Urinary bladder (tissue), 3 donors: ENCODE measurements at regions not wholly inside any gene's neighbourhood (a gene's known extent, or its start where the extent isn't known, plus 50 kb on each side); places are given as distances from the start of the nearest gene placed in this dataset.

Source experiments
- DNase-seq: peaks from one replicate; pipeline ENCODE4 v3.0.0-alpha.2; 2015; ENCODE audit errors: extremely low spot score
- H3K27ac ChIP-seq: one replicate; pipeline ENCODE4 v1.5.1; 2013; ENCODE audit warnings: low read depth, mild to moderate bottlenecking, moderate library complexity
- H3K36me3 ChIP-seq: one replicate; pipeline ENCODE4 v1.6.1; 2013; ENCODE audit warnings: mild to moderate bottlenecking, moderate library complexity; ENCODE audit not compliant: insufficient read depth
- H3K4me1 ChIP-seq: one replicate; pipeline ENCODE4 v1.6.1; 2013; ENCODE audit warnings: mild to moderate bottlenecking, moderate library complexity; ENCODE audit not compliant: insufficient read depth
- H3K4me3 ChIP-seq: one replicate; pipeline ENCODE4 v1.5.1; 2013; ENCODE audit warnings: low read depth, low read length
- WGBS: extraction: QIAGEN DNeasy Blood & Tissue Kit; methylation state at CpG from one replicate; pipeline ENCODE4 v1.1.7; 2013; 5-methylcytosine and 5-hydroxymethylcytosine counted together
- donor health status: healthy with polysubstance abuse.
- donor health status: healthy.

- 90% methylated on average over 1 of the region's 1 CpG for WGBS
- Histone ChIP-seq H3K27ac (no peak overlapping the region), H3K36me3 (no peaks in the 10 kb centered on the region), H3K4me3 (no peak overlapping the region), H3K4me1 (no peaks in the 10 kb centered on the region)
- no peak for DNase-seq
Measured at GRCh38 chr7:32273297-32273696, 203.1 kb upstream of the PDE1C start.

- no peaks in the 10 kb centered on the region for H3K4me1 ChIP-seq
- DNase-seq = no peak
- no peak overlapping the region for H3K4me3 ChIP-seq
- H3K27ac ChIP-seq = no peak overlapping the region
- 57% methylated on average over 16 of the region's 16 CpGs for WGBS
- H3K36me3 ChIP-seq = no peaks in the 10 kb centered on the region
Measured at GRCh38 chr7:32266932-32267475, 196.8 kb upstream of the PDE1C start.

- no peak for DNase-seq
- no peaks in the 10 kb centered on the region for H3K4me1 ChIP-seq
- no peaks in the 10 kb centered on the region for H3K36me3 ChIP-seq
- H3K27ac ChIP-seq = no peak overlapping the region
- 94% methylated on average over 2 of the region's 2 CpGs for WGBS
- no peak overlapping the region for H3K4me3 ChIP-seq
Measured at GRCh38 chr7:32264702-32265284, 194.6 kb upstream of the PDE1C start.

GRCh38 chr7:32263611-32264010 lies 193.4 kb upstream of the PDE1C start:
- DNase-seq = no peak
- no peak overlapping the region for H3K27ac ChIP-seq
- H3K4me3 ChIP-seq = no peak overlapping the region
- H3K36me3 ChIP-seq = no peaks in the 10 kb centered on the region
- no peaks in the 10 kb centered on the region for H3K4me1 ChIP-seq

- DNase-seq = no peak
- Histone ChIP-seq H3K4me1 (no peaks in the 10 kb centered on the region), H3K4me3 (no peak overlapping the region), H3K27ac (no peak overlapping the region), H3K36me3 (no peaks in the 10 kb centered on the region)
- 66% methylated on average over 4 of the region's 4 CpGs for WGBS
Measured at GRCh38 chr7:32262315-32262714, 192.1 kb upstream of the PDE1C start.

- 67% methylated on average over 12 of the region's 12 CpGs for WGBS
- Histone ChIP-seq H3K36me3 (no peaks in the 10 kb centered on the region), H3K4me3 (no peak overlapping the region), H3K27ac (no peak overlapping the region), H3K4me1 (no peaks in the 10 kb centered on the region)
- DNase-seq = no peak
Measured at GRCh38 chr7:32259931-32260596, 189.9 kb upstream of the PDE1C start.

- Histone ChIP-seq H3K27ac (no peak overlapping the region), H3K36me3 (no peaks in the 10 kb centered on the region), H3K4me3 (no peak overlapping the region), H3K4me1 (no peaks in the 10 kb centered on the region)
- 81% methylated on average over 4 of the region's 4 CpGs for WGBS
- DNase-seq = no peak
Measured at GRCh38 chr7:32258265-32258664, 188.1 kb upstream of the PDE1C start.

GRCh38 chr7:32257621-32258020 lies 187.4 kb upstream of the PDE1C start:
- no peak overlapping the region for H3K27ac ChIP-seq
- H3K36me3 ChIP-seq = no peaks in the 10 kb centered on the region
- 71% methylated on average over 1 of the region's 1 CpG for WGBS
- H3K4me1 ChIP-seq = no peaks in the 10 kb centered on the region
- DNase-seq = no peak
- no peak overlapping the region for H3K4me3 ChIP-seq

- WGBS = 45% methylated on average over 2 of the region's 2 CpGs
- Histone ChIP-seq H3K4me3 (no peak overlapping the region), H3K4me1 (no peaks in the 10 kb centered on the region), H3K27ac (no peak overlapping the region), H3K36me3 (no peaks in the 10 kb centered on the region)
- DNase-seq = no peak
Measured at GRCh38 chr7:32256811-32257210, 186.6 kb upstream of the PDE1C start.

GRCh38 chr7:32256376-32256775 lies 186.2 kb upstream of the PDE1C start:
- Histone ChIP-seq H3K36me3 (no peaks in the 10 kb centered on the region), H3K4me1 (no peaks in the 10 kb centered on the region), H3K27ac (no peak overlapping the region), H3K4me3 (no peak overlapping the region)
- WGBS = 80% methylated on average over 2 of the region's 2 CpGs
- no peak for DNase-seq

- WGBS = 57% methylated on average over 6 of the region's 6 CpGs
- Histone ChIP-seq H3K4me3 (no peak overlapping the region), H3K36me3 (no peaks in the 10 kb centered on the region), H3K27ac (no peak overlapping the region), H3K4me1 (no peaks in the 10 kb centered on the region)
- no peak for DNase-seq
Measured at GRCh38 chr7:32255036-32255435, 184.8 kb upstream of the PDE1C start.

- DNase-seq = no peak
- no peak overlapping the region for H3K27ac ChIP-seq
Measured at GRCh38 chr7:32253299-32253698, 183.1 kb upstream of the PDE1C start.

GRCh38 chr7:32251659-32252058 lies 181.5 kb upstream of the PDE1C start:
- Histone ChIP-seq H3K4me1 (no peaks in the 10 kb centered on the region), H3K36me3 (no peaks in the 10 kb centered on the region), H3K27ac (no peak overlapping the region), H3K4me3 (no peak overlapping the region)
- no peak for DNase-seq

More at GRCh38 chr7:32253299-32253698, 183.1 kb upstream of the PDE1C start:
- 69% methylated on average over 3 of the region's 3 CpGs for WGBS
- H3K36me3 ChIP-seq = no peaks in the 10 kb centered on the region
- no peaks in the 10 kb centered on the region for H3K4me1 ChIP-seq
- no peak overlapping the region for H3K4me3 ChIP-seq

- no peak for DNase-seq
- no peak overlapping the region for H3K27ac ChIP-seq
- no peaks in the 10 kb centered on the region for H3K36me3 ChIP-seq
- no peak overlapping the region for H3K4me3 ChIP-seq
- H3K4me1 ChIP-seq = no peaks in the 10 kb centered on the region
- WGBS = 55% methylated on average over 18 of the region's 18 CpGs
Measured at GRCh38 chr7:32250471-32251260, 180.5 kb upstream of the PDE1C start.
